ENCODE measurements at regions not wholly inside any gene's neighbourhood (a gene's known extent, or its start where the extent isn't known, plus 50 kb on each side); places are given as distances from the start of the nearest gene placed in this dataset.

DNA sequence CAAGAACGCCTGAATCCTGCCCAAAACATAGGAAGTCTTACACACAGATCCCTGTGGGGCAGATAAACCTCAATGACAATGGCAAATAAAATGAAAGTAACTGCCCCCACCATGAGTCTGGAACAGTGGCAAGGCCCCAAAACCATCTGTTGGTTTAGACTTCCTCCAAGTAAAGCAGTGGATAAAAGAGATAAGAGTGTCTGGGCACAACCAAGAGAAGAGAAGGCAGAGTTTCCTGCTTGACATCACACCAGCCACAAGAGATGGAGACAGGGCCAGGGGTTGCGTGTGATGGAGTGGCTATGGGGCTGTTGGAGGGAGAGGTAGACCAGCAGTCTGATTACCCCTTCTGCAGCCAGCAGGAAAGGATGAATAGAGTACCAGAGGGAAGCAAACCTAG is 212.1 kb upstream of the POU3F3 start:
- Histone ChIP-seq H3K27me3 (ENCODE audit: insufficient read depth, low read length) (no peaks in the 10 kb centered on the region), H3K36me3 (ENCODE audit: insufficient read depth, low read length) (no peaks in the 10 kb centered on the region), H3K4me3 (ENCODE audit: insufficient read depth, low read length) (no peak overlapping the region), H3K9me3 (ENCODE audit: low read depth, low read length) (no peaks in the 10 kb centered on the region), H3K27ac (ENCODE audit: low read depth, low read length) (no peak overlapping the region), H3K4me2 (ENCODE audit: insufficient read depth, low read length) (no peak overlapping the region), H4K20me1 (ENCODE audit: insufficient read depth, low read length) (no peaks in the 10 kb centered on the region), H3K4me1 (ENCODE audit: insufficient read depth, low read length) (no peaks in the 10 kb centered on the region), H3K79me2 (ENCODE audit: insufficient read depth, low read length) (no peaks in the 10 kb centered on the region), H2AFZ (ENCODE audit: low read length) (no peak overlapping the region)
- TF ChIP-seq, protein P1, sequence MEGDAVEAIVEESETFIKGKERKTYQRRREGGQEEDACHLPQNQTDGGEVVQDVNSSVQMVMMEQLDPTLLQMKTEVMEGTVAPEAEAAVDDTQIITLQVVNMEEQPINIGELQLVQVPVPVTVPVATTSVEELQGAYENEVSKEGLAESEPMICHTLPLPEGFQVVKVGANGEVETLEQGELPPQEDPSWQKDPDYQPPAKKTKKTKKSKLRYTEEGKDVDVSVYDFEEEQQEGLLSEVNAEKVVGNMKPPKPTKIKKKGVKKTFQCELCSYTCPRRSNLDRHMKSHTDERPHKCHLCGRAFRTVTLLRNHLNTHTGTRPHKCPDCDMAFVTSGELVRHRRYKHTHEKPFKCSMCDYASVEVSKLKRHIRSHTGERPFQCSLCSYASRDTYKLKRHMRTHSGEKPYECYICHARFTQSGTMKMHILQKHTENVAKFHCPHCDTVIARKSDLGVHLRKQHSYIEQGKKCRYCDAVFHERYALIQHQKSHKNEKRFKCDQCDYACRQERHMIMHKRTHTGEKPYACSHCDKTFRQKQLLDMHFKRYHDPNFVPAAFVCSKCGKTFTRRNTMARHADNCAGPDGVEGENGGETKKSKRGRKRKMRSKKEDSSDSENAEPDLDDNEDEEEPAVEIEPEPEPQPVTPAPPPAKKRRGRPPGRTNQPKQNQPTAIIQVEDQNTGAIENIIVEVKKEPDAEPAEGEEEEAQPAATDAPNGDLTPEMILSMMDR (IDR thresholded peaks at IDR 0.05; ENCODE audit: extremely low read depth, low read depth, low read length): no peak
- no peak for DNase-seq (ENCODE audit: insufficient read length, low spot score, missing footprints)

DNA sequence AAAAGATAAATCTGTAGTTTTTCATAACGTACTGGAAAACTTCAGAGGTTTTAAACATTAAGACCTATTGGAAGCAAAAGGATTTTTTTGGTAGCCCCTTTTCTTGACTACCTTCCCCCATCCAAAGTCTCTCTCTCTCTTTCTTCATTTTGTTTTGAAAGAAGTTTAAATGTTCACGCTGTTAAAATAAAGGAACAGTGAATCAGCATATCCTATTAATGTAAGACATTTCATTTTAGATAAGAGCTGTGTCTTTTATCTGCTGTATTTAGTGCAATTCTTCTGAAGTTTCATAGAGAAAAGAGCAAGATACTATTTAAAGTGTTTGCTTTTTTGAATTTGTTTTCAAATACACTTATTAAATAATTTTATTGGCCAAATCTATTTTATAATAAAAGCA is 205.5 kb upstream of the POU3F3 start:
- H4K20me1 ChIP-seq (ENCODE audit: insufficient read depth, low read length): no peaks in the 10 kb centered on the region
- H3K4me1 ChIP-seq (ENCODE audit: insufficient read depth, low read length): no peaks in the 10 kb centered on the region
- H2AFZ ChIP-seq (ENCODE audit: low read length): no peak overlapping the region

DNA sequence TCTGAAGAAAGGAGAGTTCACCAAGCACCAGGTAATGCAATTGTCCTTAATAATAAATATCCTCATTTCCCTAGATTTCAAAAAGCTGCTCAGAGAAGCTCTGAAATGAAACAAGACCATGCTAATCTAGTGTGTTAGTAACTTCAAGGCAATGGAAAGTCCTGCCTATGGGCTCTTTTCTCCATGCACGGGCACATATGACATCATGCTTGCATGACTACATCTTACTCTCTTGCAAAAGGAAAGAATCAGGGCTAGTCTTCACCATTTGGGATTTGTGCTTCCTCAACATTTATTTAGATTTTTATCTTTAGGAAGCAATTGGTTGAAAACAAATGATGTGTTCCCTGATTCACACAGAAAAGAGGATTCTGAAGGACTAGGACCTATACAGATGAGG is 204.0 kb upstream of the POU3F3 start:
- DNase-seq (ENCODE audit: insufficient read length, low spot score, missing footprints): no peak
- no peak overlapping the region for H3K27ac ChIP-seq (ENCODE audit: low read depth, low read length)
- H3K4me2 ChIP-seq (ENCODE audit: insufficient read depth, low read length): no peak overlapping the region
- no peaks in the 10 kb centered on the region for H3K79me2 ChIP-seq (ENCODE audit: insufficient read depth, low read length)
- H3K27me3 ChIP-seq (ENCODE audit: insufficient read depth, low read length): no peaks in the 10 kb centered on the region
- TF ChIP-seq, protein P1 (IDR thresholded peaks at IDR 0.05; ENCODE audit: extremely low read depth, low read depth, low read length): no peak
- no peaks in the 10 kb centered on the region for H3K4me1 ChIP-seq (ENCODE audit: insufficient read depth, low read length)
- no peak overlapping the region for H2AFZ ChIP-seq (ENCODE audit: low read length)
- H3K9me3 ChIP-seq (ENCODE audit: low read depth, low read length): no peaks in the 10 kb centered on the region
- no peak overlapping the region for H3K4me3 ChIP-seq (ENCODE audit: insufficient read depth, low read length)
- no peaks in the 10 kb centered on the region for H4K20me1 ChIP-seq (ENCODE audit: insufficient read depth, low read length)
- H3K36me3 ChIP-seq (ENCODE audit: insufficient read depth, low read length): no peaks in the 10 kb centered on the region

More for the DNA sequence above, 205.5 kb upstream of the POU3F3 start:
- TF ChIP-seq, protein P1 (IDR thresholded peaks at IDR 0.05; ENCODE audit: extremely low read depth, low read depth, low read length): no peak
- H3K36me3 ChIP-seq (ENCODE audit: insufficient read depth, low read length): no peaks in the 10 kb centered on the region
- no peaks in the 10 kb centered on the region for H3K79me2 ChIP-seq (ENCODE audit: insufficient read depth, low read length)
- no peak overlapping the region for H3K4me3 ChIP-seq (ENCODE audit: insufficient read depth, low read length)
- no peak for DNase-seq (ENCODE audit: insufficient read length, low spot score, missing footprints)
- no peaks in the 10 kb centered on the region for H3K9me3 ChIP-seq (ENCODE audit: low read depth, low read length)
- no peaks in the 10 kb centered on the region for H3K27me3 ChIP-seq (ENCODE audit: insufficient read depth, low read length)
- H3K27ac ChIP-seq (ENCODE audit: low read depth, low read length): no peak overlapping the region
- no peak overlapping the region for H3K4me2 ChIP-seq (ENCODE audit: insufficient read depth, low read length)

DNA sequence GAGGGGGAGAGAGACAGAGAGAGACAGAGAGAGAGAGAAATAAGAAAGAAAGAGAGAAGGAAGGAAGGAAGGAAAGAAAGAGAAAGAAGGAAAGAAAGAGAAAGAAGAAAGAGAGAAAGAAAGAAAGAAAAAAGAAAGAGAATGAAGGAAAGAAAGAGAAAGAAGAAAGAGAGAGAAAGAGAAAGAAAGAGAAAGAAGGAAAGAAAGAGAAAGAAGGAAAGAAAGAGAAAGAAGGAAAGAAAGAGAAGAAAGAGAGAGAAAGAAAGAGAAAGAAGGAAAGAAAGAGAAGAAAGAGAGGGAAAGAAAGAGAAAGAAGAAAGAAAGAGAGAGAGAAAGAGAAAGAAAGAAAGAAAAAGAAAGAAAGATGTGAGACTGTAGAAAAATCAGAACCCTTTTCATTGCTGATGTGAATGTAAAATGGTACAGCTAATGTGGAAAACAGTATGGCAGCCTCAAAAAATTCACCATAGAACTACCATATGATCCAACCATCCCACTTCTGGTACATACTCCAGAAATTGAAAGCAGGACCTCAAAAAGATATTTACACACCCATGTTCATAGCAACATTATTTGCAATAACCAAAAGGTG is 203.4 kb upstream of the POU3F3 start:
- H3K4me3 ChIP-seq (ENCODE audit: insufficient read depth, low read length): no peak overlapping the region

More for the DNA sequence above, 203.4 kb upstream of the POU3F3 start:
- no peak overlapping the region for H3K4me2 ChIP-seq (ENCODE audit: insufficient read depth, low read length)
- no peaks in the 10 kb centered on the region for H3K4me1 ChIP-seq (ENCODE audit: insufficient read depth, low read length)
- no peaks in the 10 kb centered on the region for H3K27me3 ChIP-seq (ENCODE audit: insufficient read depth, low read length)
- TF ChIP-seq, protein P1 (IDR thresholded peaks at IDR 0.05; ENCODE audit: extremely low read depth, low read depth, low read length): no peak
- H3K9me3 ChIP-seq (ENCODE audit: low read depth, low read length): no peaks in the 10 kb centered on the region
- no peak overlapping the region for H2AFZ ChIP-seq (ENCODE audit: low read length)
- H3K36me3 ChIP-seq (ENCODE audit: insufficient read depth, low read length): no peaks in the 10 kb centered on the region
- no peak overlapping the region for H3K27ac ChIP-seq (ENCODE audit: low read depth, low read length)
- no peaks in the 10 kb centered on the region for H3K79me2 ChIP-seq (ENCODE audit: insufficient read depth, low read length)
- DNase-seq (ENCODE audit: insufficient read length, low spot score, missing footprints): no peak
- no peaks in the 10 kb centered on the region for H4K20me1 ChIP-seq (ENCODE audit: insufficient read depth, low read length)
